G401 (cell line): ENCODE measurements at regions not wholly inside any gene's neighbourhood (a gene's known extent, or its start where the extent isn't known, plus 50 kb on each side); places are given as distances from the start of the nearest gene placed in this dataset.

Experiments used
- DNase-seq: peaks from one replicate; pipeline ENCODE4 v3.0.0-alpha.2; 2015; ENCODE audit warnings: low spot score
- in situ Hi-C: cut with HindIII; loops from 2 replicates; pipeline ENCODE4 v1.10.0; 2016; ENCODE audit warnings: low sequenced_read_pairs, mixed read lengths

GRCh38 chr6:113489952-113490746 lies 367.0 kb upstream of the MARCKS start:
- in situ Hi-C loops = no loop called here
- DNase-seq = no peak

- DNase-seq = no peak
- in situ Hi-C loops = no loop called here
Measured at GRCh38 chr6:113491376-113491775, 365.8 kb upstream of the MARCKS start.

- in situ Hi-C loops = no loop called here
Measured at GRCh38 chr6:113493991-113494390, 363.2 kb upstream of the MARCKS start.

GRCh38 chr6:113495521-113495920 lies 361.6 kb upstream of the MARCKS start:
- no peak for DNase-seq
- in situ Hi-C loops = no loop called here

More at GRCh38 chr6:113493991-113494390, 363.2 kb upstream of the MARCKS start:
- DNase-seq = no peak

- DNase-seq = no peak
- in situ Hi-C loops = no loop called here
Measured at GRCh38 chr6:113496166-113496565, 361.0 kb upstream of the MARCKS start.

GRCh38 chr6:113500221-113500620 lies 356.9 kb upstream of the MARCKS start:
- no peak for DNase-seq
- in situ Hi-C loops = no loop called here

GRCh38 chr6:113505084-113505699 lies 352.0 kb upstream of the MARCKS start:
- no peak for DNase-seq
- in situ Hi-C loops = no loop called here

- in situ Hi-C loops = no loop called here
- DNase-seq = no peak
Measured at GRCh38 chr6:113508249-113508648, 348.9 kb upstream of the MARCKS start.

- in situ Hi-C loops = no loop called here
- peak; percentile 7 for DNase-seq
Measured at GRCh38 chr6:113511100-113511499, 346.0 kb upstream of the MARCKS start.

- peak; percentile 6 for DNase-seq
- in situ Hi-C loops = no loop called here
Measured at GRCh38 chr6:113512576-113512975, 344.6 kb upstream of the MARCKS start.

- in situ Hi-C loops = no loop called here
- no peak for DNase-seq
Measured at GRCh38 chr6:113513086-113513485, 344.1 kb upstream of the MARCKS start.

GRCh38 chr6:113522376-113522775 lies 334.8 kb upstream of the MARCKS start:
- no peak for DNase-seq
- in situ Hi-C loops = no loop called here

GRCh38 chr6:113524826-113525225 lies 332.3 kb upstream of the MARCKS start:
- in situ Hi-C loops = no loop called here
- DNase-seq = no peak

- in situ Hi-C loops = no loop called here
- DNase-seq = no peak
Measured at GRCh38 chr6:113526553-113526952, 330.6 kb upstream of the MARCKS start.

GRCh38 chr6:113526995-113527394 lies 330.1 kb upstream of the MARCKS start:
- in situ Hi-C loops = no loop called here

GRCh38 chr6:113528111-113528510 lies 329.0 kb upstream of the MARCKS start:
- no peak for DNase-seq
- in situ Hi-C loops = no loop called here

More at GRCh38 chr6:113526995-113527394, 330.1 kb upstream of the MARCKS start:
- DNase-seq = no peak

GRCh38 chr6:113529196-113529595 lies 327.9 kb upstream of the MARCKS start:
- in situ Hi-C loops = no loop called here
- DNase-seq = no peak

- in situ Hi-C loops = no loop called here
- no peak for DNase-seq
Measured at GRCh38 chr6:113529879-113530278, 327.3 kb upstream of the MARCKS start.

- no peak for DNase-seq
- in situ Hi-C loops = no loop called here
Measured at GRCh38 chr6:113530769-113531168, 326.4 kb upstream of the MARCKS start.

GRCh38 chr6:113539202-113539601 lies 317.9 kb upstream of the MARCKS start:
- DNase-seq = no peak
- in situ Hi-C loops = no loop called here

- in situ Hi-C loops = no loop called here
- no peak for DNase-seq
Measured at GRCh38 chr6:113539623-113540022, 317.5 kb upstream of the MARCKS start.
